AG04449 (cell line): ENCODE measurements at regions not wholly inside any gene's neighbourhood (a gene's known extent, or its start where the extent isn't known, plus 50 kb on each side); places are given as distances from the start of the nearest gene placed in this dataset.

Experiments used
- CTCF ChIA-PET: fragments of 350-600 bp; formaldehyde crosslinking; extraction: SDS; loops from one replicate; lab custom pipeline; 2021; ENCODE audit warnings: antibody characterized with exemption; lab: Yijun Ruan, JAX
- POLR2A ChIA-PET: fragments of 400-600, 350-600 bp; formaldehyde crosslinking; extraction: SDS; loops from one replicate; lab custom pipeline; 2020; ENCODE audit warnings: antibody characterized with exemption, inconsistent platforms; lab: Yijun Ruan, JAX
- DNase-seq: peaks from one replicate; pipeline ENCODE4 v3.0.0-alpha.2; 2010; ENCODE audit warnings: low read depth, low spot score
- H3K4me3 ChIP-seq: 2 replicates; pipeline ENCODE4 v1.5.1; 2011; ENCODE audit warnings: low read depth, mild to moderate bottlenecking, control low read depth, low read length
- CTCF ChIP-seq: IDR thresholded peaks from one replicate; pipeline ENCODE4 v1.5.1; 2011; ENCODE audit warnings: mild to moderate bottlenecking, moderate library complexity, low read length, control low read depth, inconsistent platforms; ENCODE audit not compliant: insufficient read depth; ENCODE audit errors: missing control alignments

GRCh38 chr1:82321794-82322193 is 521.1 kb downstream of the ADGRL2 start:
- ChIA-PET CTCF (no interaction called here), POLR2A (no interaction called here)
- no peak for TF ChIP-seq CTCF
- no peak overlapping the region for H3K4me3 ChIP-seq
- DNase-seq, result no peak

- no peak for DNase-seq
- CTCF ChIA-PET, result no interaction called here
- no peak for TF ChIP-seq CTCF
- POLR2A ChIA-PET, result no interaction called here
- H3K4me3 ChIP-seq, result no peak overlapping the region
Measured at GRCh38 chr1:82319546-82319945, 518.8 kb downstream of the ADGRL2 start.

GRCh38 chr1:82318921-82319320 is 518.2 kb downstream of the ADGRL2 start:
- CTCF ChIA-PET, result no interaction called here

GRCh38 chr1:82318265-82318664 is 517.5 kb downstream of the ADGRL2 start:
- no peak overlapping the region for H3K4me3 ChIP-seq
- no peak for TF ChIP-seq CTCF
- ChIA-PET CTCF (no interaction called here), POLR2A (no interaction called here)
- DNase-seq, result no peak

More at GRCh38 chr1:82318921-82319320, 518.2 kb downstream of the ADGRL2 start:
- DNase-seq, result no peak
- no peak overlapping the region for H3K4me3 ChIP-seq
- no peak for TF ChIP-seq CTCF
- POLR2A ChIA-PET, result no interaction called here

GRCh38 chr1:82317671-82318070 is 516.9 kb downstream of the ADGRL2 start:
- ChIA-PET POLR2A (no interaction called here), CTCF (no interaction called here)
- TF ChIP-seq CTCF, result no peak
- DNase-seq, result no peak
- no peak overlapping the region for H3K4me3 ChIP-seq

GRCh38 chr1:82299656-82300055 is 498.9 kb downstream of the ADGRL2 start:
- ChIA-PET POLR2A (no interaction called here), CTCF (no interaction called here)

More at GRCh38 chr1:82299656-82300055, 498.9 kb downstream of the ADGRL2 start:
- no peak overlapping the region for H3K4me3 ChIP-seq
- TF ChIP-seq CTCF, result no peak
- DNase-seq, result no peak
